Heart left ventricle (tissue), 16 donors: ENCODE measurements at regions not wholly inside any gene's neighbourhood (a gene's known extent, or its start where the extent isn't known, plus 50 kb on each side); places are given as distances from the start of the nearest gene placed in this dataset.
A peak's percentile ranks its signal among the peaks of the same experiment; 100 is the strongest.

ENCODE experiments used
- ATAC-seq, 4 donors: fragments of 200-7000 bp; cut with Tn5 transposase; one replicate each; pipeline ENCODE4 v1.9.1; 2020 to 2022; ENCODE audit warnings: moderate library complexity in 4 of 4, mild to moderate bottlenecking in 3 of 4, moderate number of reproducible peaks in 1 of 4
- DNase-seq, 5 donors: peaks; one replicate each; pipeline ENCODE4 v3.0.0-alpha.2; 2020
- H3K27ac ChIP-seq, 12 donors: fragments of 200-600 bp; sonication (generic) in 4 of 12; one replicate each; pipeline versions ENCODE4 v1.5.0 to v1.8.0; 2016 to 2022; ENCODE audit warnings: mild to moderate bottlenecking in 2 of 12
- H3K27me3 ChIP-seq, 9 donors: fragments of 200-600 bp; sonication (generic) in 2 of 9; one replicate each; pipeline versions ENCODE4 v1.5.1 to v1.8.0; 2016 to 2022; ENCODE audit warnings: mild to moderate bottlenecking in 3 of 9
- H3K36me3 ChIP-seq, 9 donors: fragments of 200-600 bp; sonication (generic) in 2 of 9; one replicate each; pipeline versions ENCODE4 v1.5.0 to v1.8.0; 2018 to 2022; ENCODE audit warnings: mild to moderate bottlenecking in 2 of 9
- H3K4me1 ChIP-seq, 12 donors: fragments of 200-600 bp; sonication (generic) in 4 of 12; one replicate each; pipeline versions ENCODE4 v1.5.0 to v1.8.0; 2016 to 2022; ENCODE audit warnings: mild to moderate bottlenecking in 3 of 12
- H3K4me3 ChIP-seq, 12 donors: fragments of 200-600 bp; sonication (generic) in 4 of 12; one replicate each; pipeline versions ENCODE4 v1.5.0 to v1.8.0; 2017 to 2022; ENCODE audit warnings: mild to moderate bottlenecking in 9 of 12, moderate library complexity in 4 of 12
- H3K9me3 ChIP-seq, 12 donors: fragments of 200-600 bp; sonication (generic) in 4 of 12; one replicate each; pipeline versions ENCODE4 v1.5.0 to v1.8.0; 2016 to 2022; ENCODE audit warnings: mild to moderate bottlenecking in 1 of 12
- POLR2A ChIP-seq, 2 donors: fragments of 450-650 bp; IDR thresholded peaks; one replicate each; pipeline ENCODE4 v1.6.1; 2017; ENCODE audit warnings: antibody characterized with exemption in 2 of 2, mild to moderate bottlenecking in 2 of 2, moderate library complexity in 2 of 2
- WGBS, 4 donors: extraction: QIAGEN DNeasy Blood & Tissue Kit in 2 of 4; methylation state at CpG; one replicate each; pipeline versions ENCODE4 v1.1.5 to v1.1.7; 2013 to 2018; 5-methylcytosine and 5-hydroxymethylcytosine counted together
- intact Hi-C, 10 donors: fragments of 100-400 bp; cut with DNase I; formaldehyde crosslinking; loops; one replicate each; pipeline versions ENCODE4 v1.11.1 to v1.14.2; 2022
- TF ChIP-seq, protein P1 (sequence below), 12 donors: fragments of 200-600 bp; sonication (generic) in 4 of 12; IDR thresholded peaks; one replicate each; pipeline versions ENCODE4 v1.5.0 to v1.8.0; 2018 to 2022; ENCODE audit warnings: antibody characterized with exemption in 12 of 12, mild to moderate bottlenecking in 5 of 12
- donor health status: ischemic (EF 13 %, LVEDD 7.1; RV severe dilation, severe dysfunction).
- donor health status: healthy with polysubstance abuse.
- donor health status: DM: no; HTN: yes; CAD: no.
- donor health status: DM: no; HTN: no; CAD: no.
- donor health status: ischemic (EF 25% LVEDD 6.9; RV normal size, moderate dysfunction).
- donor health status: ischemic (EF 25% LVEDD 5.7; RV mildly dilated, moderate dysfunction).
- donor health status: healthy.
- donor health status: DM: yes; HTN: yes; CAD: no.
- donor health status: ischemic (EF 35%, LVEDD 5.7; RV mildly dilated, moderate dysfunction).
- donor health status: nonischemic (EF 11% LVEDD 7.7; RV severe dilation, severe dysfunction).
- donor health status: DM: yes; HTN: yes; CAD: no.
- donor health status: PGD.
- donor health status: ischemic (EF 29% LVEDD 5.4; RV normal size, mild dysfunction).
- donor health status: nonischemic (EF 23%, LVEDD 6.1; RV moderate dilation, normal function).

DNA sequence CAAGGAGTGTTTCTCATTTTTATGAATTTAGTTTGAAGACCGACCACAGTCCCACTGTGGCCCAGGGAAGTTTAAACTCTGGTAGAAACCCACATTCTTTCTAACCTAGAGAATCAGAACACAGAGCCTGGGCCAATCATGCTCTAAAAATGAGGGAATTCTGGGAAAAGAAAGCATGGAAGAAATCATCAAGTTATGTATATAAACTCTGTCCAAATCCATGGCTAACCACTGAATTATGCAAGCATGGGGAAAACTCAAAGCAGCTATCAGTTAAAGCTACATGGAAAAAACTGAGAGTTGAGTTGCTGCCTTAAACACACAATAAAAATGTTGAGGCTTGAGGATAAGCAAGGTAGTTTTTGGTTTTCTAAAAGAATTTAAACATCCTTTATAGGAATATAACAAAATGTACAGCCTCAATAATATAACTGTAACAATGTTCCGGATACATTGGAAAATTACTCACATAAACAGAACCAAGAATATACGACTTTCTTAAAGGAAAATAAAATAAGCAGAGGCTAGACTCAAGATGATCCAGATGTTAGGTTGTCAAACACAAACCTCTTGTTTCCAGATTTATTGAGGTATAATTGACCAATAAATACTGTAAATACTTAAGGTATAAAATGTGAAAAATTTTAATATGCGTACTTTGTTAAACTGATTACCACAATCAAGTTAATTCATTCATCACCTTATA lies 311.2 kb upstream of the GNAI1 start:
- Histone ChIP-seq H3K36me3 (no peaks in the 10 kb centered on the region), H3K27me3 (no peaks in the 10 kb centered on the region), H3K4me3 (no peak overlapping the region), H3K27ac (no peak overlapping the region), H3K9me3 (no peaks in the 10 kb centered on the region), H3K4me1 (peaks cover 0 to 4% (median 0%) of the 10 kb centered on the region in 12 donors)
- intact Hi-C loops, result no loop called here
- ATAC-seq (no peak), DNase-seq (no peak)
- TF ChIP-seq, protein P1, sequence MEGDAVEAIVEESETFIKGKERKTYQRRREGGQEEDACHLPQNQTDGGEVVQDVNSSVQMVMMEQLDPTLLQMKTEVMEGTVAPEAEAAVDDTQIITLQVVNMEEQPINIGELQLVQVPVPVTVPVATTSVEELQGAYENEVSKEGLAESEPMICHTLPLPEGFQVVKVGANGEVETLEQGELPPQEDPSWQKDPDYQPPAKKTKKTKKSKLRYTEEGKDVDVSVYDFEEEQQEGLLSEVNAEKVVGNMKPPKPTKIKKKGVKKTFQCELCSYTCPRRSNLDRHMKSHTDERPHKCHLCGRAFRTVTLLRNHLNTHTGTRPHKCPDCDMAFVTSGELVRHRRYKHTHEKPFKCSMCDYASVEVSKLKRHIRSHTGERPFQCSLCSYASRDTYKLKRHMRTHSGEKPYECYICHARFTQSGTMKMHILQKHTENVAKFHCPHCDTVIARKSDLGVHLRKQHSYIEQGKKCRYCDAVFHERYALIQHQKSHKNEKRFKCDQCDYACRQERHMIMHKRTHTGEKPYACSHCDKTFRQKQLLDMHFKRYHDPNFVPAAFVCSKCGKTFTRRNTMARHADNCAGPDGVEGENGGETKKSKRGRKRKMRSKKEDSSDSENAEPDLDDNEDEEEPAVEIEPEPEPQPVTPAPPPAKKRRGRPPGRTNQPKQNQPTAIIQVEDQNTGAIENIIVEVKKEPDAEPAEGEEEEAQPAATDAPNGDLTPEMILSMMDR (IDR thresholded peaks at IDR 0.05), result no peak
- no peak for TF ChIP-seq POLR2A (IDR thresholded peaks at IDR 0.05)
- WGBS, 4 donors, result 91 to 95% (median 92%) methylated on average over 4 of the region's 4 CpGs

DNA sequence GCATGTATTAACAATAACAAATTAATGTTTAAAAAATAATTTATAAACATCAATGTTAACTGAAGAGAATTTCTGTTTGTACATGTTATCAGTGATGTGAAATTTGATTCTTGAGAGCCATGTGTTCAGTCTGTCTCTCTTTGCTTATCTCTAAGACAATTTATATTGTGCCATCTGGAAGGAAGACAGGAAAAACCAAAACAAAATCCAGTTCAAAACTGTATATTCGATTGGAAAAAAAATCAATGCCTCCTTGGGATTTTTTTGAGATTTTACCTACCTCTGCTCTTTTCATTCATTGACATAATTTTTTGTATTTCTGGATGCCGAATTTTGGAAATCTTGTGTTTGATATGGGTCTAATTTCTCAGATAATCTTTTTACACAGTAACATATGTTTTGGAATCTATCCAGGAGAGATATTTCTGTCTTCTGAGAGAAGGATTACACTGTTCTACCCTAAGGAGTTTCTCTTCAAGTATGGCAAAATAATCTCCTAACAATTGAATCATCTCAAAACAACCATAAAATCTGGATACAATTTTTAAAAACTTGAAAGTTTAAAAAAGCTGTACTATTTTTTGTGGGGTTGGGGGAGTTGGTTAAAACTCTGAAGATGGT lies 311.9 kb upstream of the GNAI1 start:
- no peak for DNase-seq
- no peak overlapping the region for H3K27ac ChIP-seq
- no peaks in the 10 kb centered on the region for H3K36me3 ChIP-seq
- TF ChIP-seq, protein P1 (IDR thresholded peaks at IDR 0.05), result no peak
- intact Hi-C loops, result no loop called here
- no peak overlapping the region for H3K4me3 ChIP-seq
- H3K27me3 ChIP-seq, result no peaks in the 10 kb centered on the region
- ATAC-seq, result no peak
- H3K9me3 ChIP-seq, result no peaks in the 10 kb centered on the region
- peaks cover 0 to 4% (median 0%) of the 10 kb centered on the region in 12 donors for H3K4me1 ChIP-seq
- whole genome bisulfite sequencing, 4 donors, result 50 to 60% (median 55%) methylated on average over 2 of the region's 2 CpGs

DNA sequence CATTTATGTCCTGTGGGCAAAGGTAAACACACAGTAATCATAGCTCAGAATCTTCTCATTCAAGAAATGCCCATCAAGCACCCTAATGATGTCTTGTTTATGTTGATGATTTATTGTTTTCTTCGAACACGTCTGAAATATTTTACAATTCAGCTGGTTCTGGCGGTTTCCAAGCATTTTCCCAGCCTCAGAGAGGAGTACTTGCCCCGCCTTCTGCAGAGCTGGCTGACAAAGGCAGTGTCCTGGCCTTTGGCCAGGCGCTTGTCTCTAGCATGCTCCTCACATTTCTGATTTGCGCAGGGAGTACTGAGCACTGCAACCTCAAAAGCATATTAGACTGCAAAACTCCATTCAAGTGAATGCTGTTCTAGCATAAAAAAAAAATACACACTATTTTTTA lies 314.2 kb upstream of the GNAI1 start:
- WGBS, 4 donors, result 10 to 20% (median 13%) methylated on average over 6 of the region's 6 CpGs
- H3K36me3 ChIP-seq, result no peaks in the 10 kb centered on the region
- H3K27ac ChIP-seq, result no peak overlapping the region
- no peaks in the 10 kb centered on the region for H3K9me3 ChIP-seq
- ATAC-seq (peak in 3 of 4 donors; percentile 79 to 85 (median 83)), DNase-seq (peak; percentile 36 to 79 (median 54))
- peaks cover 0 to 4% (median 0%) of the 10 kb centered on the region in 12 donors for H3K4me1 ChIP-seq
- intact Hi-C loops, result no loop called here
- no peaks in the 10 kb centered on the region for H3K27me3 ChIP-seq
- no peak for TF ChIP-seq POLR2A (IDR thresholded peaks at IDR 0.05)
- TF ChIP-seq, protein P1 (IDR thresholded peaks at IDR 0.05), result no peak
- no peak overlapping the region for H3K4me3 ChIP-seq

DNA sequence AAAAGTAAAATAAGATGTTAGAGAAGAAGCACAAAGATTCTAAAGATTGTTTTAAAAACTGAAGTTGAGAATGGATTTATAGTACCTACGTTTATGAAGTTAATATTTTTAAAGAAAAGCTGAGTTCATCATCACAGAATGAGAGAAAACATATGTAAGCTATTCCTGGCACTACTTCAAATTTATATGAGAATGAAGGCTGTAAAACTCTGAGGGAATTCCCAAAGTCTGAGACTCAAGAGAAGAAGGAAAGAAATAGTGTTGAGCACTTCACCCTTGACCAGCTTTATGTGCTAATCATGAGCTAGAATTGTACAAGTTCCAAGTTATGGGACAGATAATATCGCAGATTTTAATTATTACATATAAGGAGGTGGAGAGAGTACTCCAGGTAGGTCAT lies 323.7 kb upstream of the GNAI1 start:
- WGBS, 4 donors, result 66 to 76% (median 71%) methylated on average over 2 of the region's 2 CpGs
- intact Hi-C loops, result no loop called here
- Histone ChIP-seq H3K36me3 (no peaks in the 10 kb centered on the region), H3K9me3 (no peaks in the 10 kb centered on the region), H3K4me1 (no peaks in the 10 kb centered on the region), H3K27ac (no peak overlapping the region), H3K4me3 (no peak overlapping the region), H3K27me3 (no peaks in the 10 kb centered on the region)
- no peak for DNase-seq
- ATAC-seq, result no peak
- TF ChIP-seq, protein P1 (IDR thresholded peaks at IDR 0.05), result no peak
- no peak for TF ChIP-seq POLR2A (IDR thresholded peaks at IDR 0.05)
